GM18873 (cell line): ENCODE measurements at regions not wholly inside any gene's neighbourhood (a gene's known extent, or its start where the extent isn't known, plus 50 kb on each side); places are given as distances from the start of the nearest gene placed in this dataset.
A peak's percentile ranks its signal among the peaks of the same experiment; 100 is the strongest.
"Not testable (repeated sequence)": the region's sequence is repeated elsewhere in the genome, so short reads cannot be mapped to it uniquely, and the experiment has no call there.

Experiments
- ATAC-seq: cut with Tn5 transposase; IDR thresholded peaks from one replicate; pipeline ENCODE4 v1.9.1; 2021; ENCODE audit warnings: mild to moderate bottlenecking, moderate library complexity, moderate number of reproducible peaks; ENCODE audit not compliant: unreplicated experiment, low FRiP score

- ATAC-seq, result no peak
Measured at GRCh38 chr3:181966393-181966792, 254.7 kb downstream of the SOX2 start.

- ATAC-seq, result no peak
Measured at GRCh38 chr3:181969925-181970324, 258.2 kb downstream of the SOX2 start.

GRCh38 chr3:181971424-181971823 lies 259.7 kb downstream of the SOX2 start:
- no peak for ATAC-seq

- no peak for ATAC-seq
Measured at GRCh38 chr3:181974198-181974597, 262.5 kb downstream of the SOX2 start.

GRCh38 chr3:181976526-181976925 lies 264.8 kb downstream of the SOX2 start:
- ATAC-seq, result no peak

GRCh38 chr3:181985386-181985785 lies 273.7 kb downstream of the SOX2 start:
- ATAC-seq, result no peak

GRCh38 chr3:181987736-181988135 lies 276.0 kb downstream of the SOX2 start:
- no peak for ATAC-seq

- ATAC-seq, result peak; percentile 2
Measured at GRCh38 chr3:181998828-181999227, 287.1 kb downstream of the SOX2 start.

GRCh38 chr3:181999314-181999713 lies 287.6 kb downstream of the SOX2 start:
- ATAC-seq, result peak; percentile 93

- ATAC-seq, result no peak
Measured at GRCh38 chr3:182000447-182000846, 288.7 kb downstream of the SOX2 start.

GRCh38 chr3:182005219-182005618 lies 293.5 kb downstream of the SOX2 start:
- no peak for ATAC-seq

GRCh38 chr3:182005701-182006100 lies 294.0 kb downstream of the SOX2 start:
- no peak for ATAC-seq

GRCh38 chr3:182006431-182006830 lies 294.7 kb downstream of the SOX2 start:
- no peak for ATAC-seq

GRCh38 chr3:182007441-182007840 lies 295.7 kb downstream of the SOX2 start:
- ATAC-seq, result no peak

GRCh38 chr3:182018361-182018760 lies 306.6 kb downstream of the SOX2 start:
- ATAC-seq, result no peak

GRCh38 chr3:182019926-182020325 lies 308.2 kb downstream of the SOX2 start:
- no peak for ATAC-seq

- ATAC-seq, result no peak
Measured at GRCh38 chr3:182023843-182024242, 312.1 kb downstream of the SOX2 start.

GRCh38 chr3:182027366-182027765 lies 315.6 kb downstream of the SOX2 start:
- ATAC-seq, result no peak

- ATAC-seq, result no peak
Measured at GRCh38 chr3:182028081-182028480, 316.4 kb downstream of the SOX2 start.

- ATAC-seq, result not testable (repeated sequence)
Measured at GRCh38 chr3:182034231-182034630, 322.5 kb downstream of the SOX2 start.

- no peak for ATAC-seq
Measured at GRCh38 chr3:182035324-182035723, 323.6 kb downstream of the SOX2 start.

- ATAC-seq, result no peak
Measured at GRCh38 chr3:182036382-182036781, 324.7 kb downstream of the SOX2 start.

GRCh38 chr3:182041668-182042291 lies 330.1 kb downstream of the SOX2 start:
- no peak for ATAC-seq
